HepG2 (cell line): ENCODE measurements at regions not wholly inside any gene's neighbourhood (a gene's known extent, or its start where the extent isn't known, plus 50 kb on each side); places are given as distances from the start of the nearest gene placed in this dataset.
A peak's percentile ranks its signal among the peaks of the same experiment; 100 is the strongest.

Experiments used
- ARNT2 ChIP-seq: sonication (generic); formaldehyde crosslinking; IDR thresholded peaks from 2 replicates; pipeline ENCODE4 v1.8.0; 2022; ENCODE audit warnings: mild to moderate bottlenecking, low read depth, missing genetic modification reagents, moderate library complexity
- ASH2L ChIP-seq: fragments of 300-600, 200-600 bp; sonication (generic); IDR thresholded peaks from 2 replicates; pipeline ENCODE4 v1.7.0; 2017; ENCODE audit warnings: low read depth, mild to moderate bottlenecking, moderate library complexity, mixed read lengths, low read length; ENCODE audit not compliant: insufficient read length
- GPBP1L1 ChIP-seq: sonication (generic); formaldehyde crosslinking; IDR thresholded peaks from 2 replicates; pipeline ENCODE4 v1.5.0; 2020; ENCODE audit warnings: mild to moderate bottlenecking, missing genetic modification reagents
- LCORL ChIP-seq, 2 experiments: fragments of 450-650 bp in 1 of 2; sonication (generic) in 1 of 2; formaldehyde crosslinking in 1 of 2; IDR thresholded peaks; 2 replicates each; pipeline versions ENCODE4 v1.5.0 to v1.6.1; 2017 to 2020; ENCODE audit warnings: antibody characterized with exemption in 1 of 2, missing genetic modification reagents in 1 of 2
- NFKBIZ ChIP-seq: IDR thresholded peaks from 2 replicates; pipeline ENCODE4 v1.6.1; 2018; ENCODE audit warnings: missing genetic modification reagents, missing compliant biosample characterization
- NR3C1 ChIP-seq: sonication (generic); formaldehyde crosslinking; IDR thresholded peaks from 2 replicates; pipeline ENCODE4 v1.4.0; 2020; ENCODE audit warnings: missing genetic modification reagents
- PAF1 ChIP-seq: IDR thresholded peaks from 2 replicates; pipeline ENCODE4 v1.6.1; 2016; ENCODE audit warnings: missing genetic modification reagents, missing compliant biosample characterization
- SALL2 ChIP-seq: sonication (generic); formaldehyde crosslinking; IDR thresholded peaks from 2 replicates; pipeline ENCODE4 v1.8.1; 2023; ENCODE audit warnings: mild to moderate bottlenecking, missing genetic modification reagents, inconsistent platforms
- SMARCE1 ChIP-seq: fragments of 450-650 bp; IDR thresholded peaks from 2 replicates; pipeline ENCODE4 v1.6.1; 2017; ENCODE audit warnings: borderline replicate concordance
- ZBTB3 ChIP-seq: sonication (generic); formaldehyde crosslinking; IDR thresholded peaks from 2 replicates; pipeline ENCODE4 v1.4.0; 2020; ENCODE audit warnings: low read depth, mild to moderate bottlenecking, moderate library complexity, missing genetic modification reagents, borderline replicate concordance
- ZBTB34 ChIP-seq: sonication (generic); formaldehyde crosslinking; IDR thresholded peaks from 2 replicates; pipeline ENCODE4 v1.8.0; 2022; ENCODE audit warnings: mild to moderate bottlenecking, missing genetic modification reagents
- ZBTB39 ChIP-seq: sonication (generic); formaldehyde crosslinking; IDR thresholded peaks from 2 replicates; pipeline ENCODE4 v1.5.0; 2020; ENCODE audit warnings: missing genetic modification reagents
- ZBTB7A ChIP-seq: sonication (generic); formaldehyde crosslinking; IDR thresholded peaks from 2 replicates; pipeline ENCODE4 v1.8.0; 2022; ENCODE audit warnings: mild to moderate bottlenecking, missing genetic modification reagents
- ZBTB7B ChIP-seq: sonication (generic); formaldehyde crosslinking; IDR thresholded peaks from 2 replicates; pipeline ENCODE4 v1.4.0; 2020; ENCODE audit warnings: missing genetic modification reagents
- ZNF543 ChIP-seq: sonication (generic); formaldehyde crosslinking; IDR thresholded peaks from 2 replicates; pipeline ENCODE4 v1.4.0; 2020; ENCODE audit warnings: mild to moderate bottlenecking, missing genetic modification reagents
- ZNF609 ChIP-seq: sonication (generic); formaldehyde crosslinking; IDR thresholded peaks from 2 replicates; pipeline ENCODE4 v1.4.0; 2020; ENCODE audit warnings: mild to moderate bottlenecking, missing genetic modification reagents, borderline replicate concordance
- ZNF788 ChIP-seq: sonication (generic); formaldehyde crosslinking; IDR thresholded peaks from 2 replicates; pipeline ENCODE4 v1.5.0; 2020; ENCODE audit warnings: mild to moderate bottlenecking, missing genetic modification reagents, borderline replicate concordance
- ZXDC ChIP-seq: sonication (generic); formaldehyde crosslinking; IDR thresholded peaks from 2 replicates; pipeline ENCODE4 v1.5.0; 2020; ENCODE audit warnings: mild to moderate bottlenecking, missing genetic modification reagents

- peak; percentile 86 for TF ChIP-seq ZBTB39 (CRISPR knock-in tag)
- TF ChIP-seq GPBP1L1 (CRISPR knock-in tag) = no peak
- no peak for TF ChIP-seq SALL2
- no peak for TF ChIP-seq ZNF543 (CRISPR knock-in tag)
- no peak for TF ChIP-seq ZBTB7A (CRISPR knock-in tag)
- no peak for TF ChIP-seq PAF1 (CRISPR knock-in tag)
- peak; percentile 88 for TF ChIP-seq ZBTB34 (CRISPR knock-in tag)
- 0 out of 2 replicates have a peak, but pooled peaks have one; percentile 32 for TF ChIP-seq ZNF609
- no peak for TF ChIP-seq ZNF788 (CRISPR knock-in tag)
- TF ChIP-seq SMARCE1 = peak; percentile 44; the same call in 1 of the 2 replicates
- peak; percentile 58; the same call in 1 of the 2 replicates for TF ChIP-seq ZBTB7B (CRISPR knock-in tag)
- no peak for TF ChIP-seq ZXDC (CRISPR knock-in tag)
- TF ChIP-seq ARNT2 = peak; percentile 38; the same call in 1 of the 2 replicates
- no peak for TF ChIP-seq NFKBIZ (CRISPR knock-in tag)
- no peak for TF ChIP-seq NR3C1 (CRISPR knock-in tag)
- peak; percentile 54 for TF ChIP-seq ASH2L
- TF ChIP-seq LCORL (IDR thresholded peaks at IDR 0.05) = no peak
- peak; percentile 82 for TF ChIP-seq LCORL (CRISPR knock-in tag; IDR thresholded peaks at IDR 0.05)
- TF ChIP-seq ZBTB3 = no peak
These were observed 356.8 kb downstream of the NR4A2 start (continued) for GRCh38 chr2:155975734-155976133.
